HK-2 (cell line): ENCODE measurements at regions not wholly inside any gene's neighbourhood (a gene's known extent, or its start where the extent isn't known, plus 50 kb on each side); places are given as distances from the start of the nearest gene placed in this dataset.

Source experiments
- DNase-seq: peaks from one replicate; pipeline ENCODE4 v3.0.0-alpha.2; 2018; ENCODE audit not compliant: unreplicated experiment

- DNase-seq, result no peak
Measured at GRCh38 chr7:33727315-33727714, 178.0 kb upstream of the BMPER start.

- no peak for DNase-seq
Measured at GRCh38 chr7:33728873-33729551, 176.3 kb upstream of the BMPER start.

- no peak for DNase-seq
Measured at GRCh38 chr7:33729726-33730125, 175.6 kb upstream of the BMPER start.

- no peak for DNase-seq
Measured at GRCh38 chr7:33730958-33731357, 174.4 kb upstream of the BMPER start.

GRCh38 chr7:33731912-33732311 lies 173.4 kb upstream of the BMPER start:
- DNase-seq, result no peak

GRCh38 chr7:33732462-33732861 lies 172.9 kb upstream of the BMPER start:
- DNase-seq, result no peak

GRCh38 chr7:33733870-33734650 lies 171.3 kb upstream of the BMPER start:
- no peak for DNase-seq

- DNase-seq, result no peak
Measured at GRCh38 chr7:33735403-33735802, 169.9 kb upstream of the BMPER start.

- no peak for DNase-seq
Measured at GRCh38 chr7:33736521-33737221, 168.7 kb upstream of the BMPER start.

GRCh38 chr7:33738260-33738935 lies 166.9 kb upstream of the BMPER start:
- no peak for DNase-seq

- no peak for DNase-seq
Measured at GRCh38 chr7:33739286-33739685, 166.1 kb upstream of the BMPER start.

- DNase-seq, result no peak
Measured at GRCh38 chr7:33742521-33742920, 162.8 kb upstream of the BMPER start.

- no peak for DNase-seq
Measured at GRCh38 chr7:33742999-33743587, 162.2 kb upstream of the BMPER start.

GRCh38 chr7:33743594-33743993 lies 161.7 kb upstream of the BMPER start:
- DNase-seq, result no peak

GRCh38 chr7:33744293-33745075 lies 160.9 kb upstream of the BMPER start:
- no peak for DNase-seq

- DNase-seq, result no peak
Measured at GRCh38 chr7:33745934-33746333, 159.4 kb upstream of the BMPER start.

GRCh38 chr7:33748793-33749192 lies 156.5 kb upstream of the BMPER start:
- no peak for DNase-seq

GRCh38 chr7:33750177-33750576 lies 155.2 kb upstream of the BMPER start:
- DNase-seq, result no peak

GRCh38 chr7:33751443-33751842 lies 153.9 kb upstream of the BMPER start:
- no peak for DNase-seq

- DNase-seq, result no peak
Measured at GRCh38 chr7:33753881-33754525, 151.3 kb upstream of the BMPER start.
